Tibial nerve (tissue), 3 donors: ENCODE measurements at regions not wholly inside any gene's neighbourhood (a gene's known extent, or its start where the extent isn't known, plus 50 kb on each side); places are given as distances from the start of the nearest gene placed in this dataset.

Experiments used
- POLR2A ChIP-seq, 2 donors: fragments of 450-650 bp; IDR thresholded peaks; one replicate each; pipeline ENCODE4 v1.6.1; 2017; ENCODE audit warnings: antibody characterized with exemption in 2 of 2, mild to moderate bottlenecking in 2 of 2, moderate library complexity in 2 of 2
- TF ChIP-seq, protein P1 (sequence below), 5 experiments: fragments of 200-600 bp in 3 of 5; fragments of 450-650 bp in 2 of 5; sonication (generic) in 3 of 5; IDR thresholded peaks; one replicate each; pipeline ENCODE4 v1.5.1; 2016 to 2019; ENCODE audit warnings: antibody characterized with exemption in 5 of 5, mild to moderate bottlenecking in 3 of 5, moderate library complexity in 2 of 5

DNA sequence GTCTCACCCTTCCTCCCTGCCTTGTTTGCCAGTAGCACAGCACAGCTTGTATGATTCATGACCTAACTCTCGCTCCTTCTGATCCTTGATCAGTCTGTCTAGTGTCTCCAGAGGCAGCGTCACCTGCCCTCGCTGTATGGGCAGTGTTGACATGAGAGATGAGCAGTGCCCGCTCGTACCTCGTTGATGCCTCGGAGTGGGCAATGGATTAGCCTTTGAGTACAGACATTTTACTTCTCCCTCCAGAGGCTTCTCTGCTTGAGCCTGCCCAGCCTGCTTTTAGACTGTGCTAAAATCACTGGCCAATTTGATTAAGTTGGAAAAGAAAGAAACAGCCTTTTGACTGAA, 569.0 kb downstream of the NTRK3 start:
- TF ChIP-seq, protein P1, sequence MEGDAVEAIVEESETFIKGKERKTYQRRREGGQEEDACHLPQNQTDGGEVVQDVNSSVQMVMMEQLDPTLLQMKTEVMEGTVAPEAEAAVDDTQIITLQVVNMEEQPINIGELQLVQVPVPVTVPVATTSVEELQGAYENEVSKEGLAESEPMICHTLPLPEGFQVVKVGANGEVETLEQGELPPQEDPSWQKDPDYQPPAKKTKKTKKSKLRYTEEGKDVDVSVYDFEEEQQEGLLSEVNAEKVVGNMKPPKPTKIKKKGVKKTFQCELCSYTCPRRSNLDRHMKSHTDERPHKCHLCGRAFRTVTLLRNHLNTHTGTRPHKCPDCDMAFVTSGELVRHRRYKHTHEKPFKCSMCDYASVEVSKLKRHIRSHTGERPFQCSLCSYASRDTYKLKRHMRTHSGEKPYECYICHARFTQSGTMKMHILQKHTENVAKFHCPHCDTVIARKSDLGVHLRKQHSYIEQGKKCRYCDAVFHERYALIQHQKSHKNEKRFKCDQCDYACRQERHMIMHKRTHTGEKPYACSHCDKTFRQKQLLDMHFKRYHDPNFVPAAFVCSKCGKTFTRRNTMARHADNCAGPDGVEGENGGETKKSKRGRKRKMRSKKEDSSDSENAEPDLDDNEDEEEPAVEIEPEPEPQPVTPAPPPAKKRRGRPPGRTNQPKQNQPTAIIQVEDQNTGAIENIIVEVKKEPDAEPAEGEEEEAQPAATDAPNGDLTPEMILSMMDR (IDR thresholded peaks at IDR 0.05) = no peak
- no peak for TF ChIP-seq POLR2A (IDR thresholded peaks at IDR 0.05)
